ENCODE measurements at regions not wholly inside any gene's neighbourhood (a gene's known extent, or its start where the extent isn't known, plus 50 kb on each side); places are given as distances from the start of the nearest gene placed in this dataset.

GRCh38 chr4:3851211-3851610 lies 85.0 kb downstream of the ADRA2C start:
- H3K4me1 Mint-ChIP-seq (ENCODE audit: unreplicated experiment): no peaks in the 10 kb centered on the region
- H3K36me3 Mint-ChIP-seq: no peaks in the 10 kb centered on the region
- no peak overlapping the region for H3K27ac Mint-ChIP-seq
- TF ChIP-seq CTCF (conservative IDR thresholded peaks at IDR 0.05): no peak
- H3K9me3 Mint-ChIP-seq: no peaks in the 10 kb centered on the region
- peaks cover 55% of the 10 kb centered on the region for H3K27me3 Mint-ChIP-seq
- DNase-seq (ENCODE audit: extremely low spot score, unreplicated experiment): no peak
- no peak overlapping the region for H3K4me3 Mint-ChIP-seq

- Mint-ChIP-seq H3K9me3 (no peaks in the 10 kb centered on the region), H3K36me3 (no peaks in the 10 kb centered on the region), H3K27ac (no peak overlapping the region), H3K4me3 (no peak overlapping the region), H3K4me1 (ENCODE audit: unreplicated experiment) (no peaks in the 10 kb centered on the region), H3K27me3 (peaks cover 60% of the 10 kb centered on the region)
- TF ChIP-seq CTCF (conservative IDR thresholded peaks at IDR 0.05): no peak
- DNase-seq (ENCODE audit: extremely low spot score, unreplicated experiment): no peak
Measured at GRCh38 chr4:3851881-3852280, 85.7 kb downstream of the ADRA2C start.

GRCh38 chr4:3852309-3852708 lies 86.1 kb downstream of the ADRA2C start:
- no peaks in the 10 kb centered on the region for H3K9me3 Mint-ChIP-seq
- no peak overlapping the region for H3K4me3 Mint-ChIP-seq
- no peak for DNase-seq (ENCODE audit: extremely low spot score, unreplicated experiment)
- H3K27me3 Mint-ChIP-seq: peaks cover 61% of the 10 kb centered on the region
- TF ChIP-seq CTCF (conservative IDR thresholded peaks at IDR 0.05): no peak
- no peak overlapping the region for H3K27ac Mint-ChIP-seq
- H3K4me1 Mint-ChIP-seq (ENCODE audit: unreplicated experiment): no peaks in the 10 kb centered on the region
- H3K36me3 Mint-ChIP-seq: no peaks in the 10 kb centered on the region

- peaks cover 65% of the 10 kb centered on the region for H3K27me3 Mint-ChIP-seq
- no peak for TF ChIP-seq CTCF (conservative IDR thresholded peaks at IDR 0.05)
- no peaks in the 10 kb centered on the region for H3K9me3 Mint-ChIP-seq
- no peak for DNase-seq (ENCODE audit: extremely low spot score, unreplicated experiment)
- no peaks in the 10 kb centered on the region for H3K4me1 Mint-ChIP-seq (ENCODE audit: unreplicated experiment)
- no peak overlapping the region for H3K27ac Mint-ChIP-seq
- H3K36me3 Mint-ChIP-seq: no peaks in the 10 kb centered on the region
- no peak overlapping the region for H3K4me3 Mint-ChIP-seq
Measured at GRCh38 chr4:3852711-3853110, 86.5 kb downstream of the ADRA2C start.

GRCh38 chr4:3853388-3854035 lies 87.3 kb downstream of the ADRA2C start:
- H3K4me1 Mint-ChIP-seq (ENCODE audit: unreplicated experiment): no peaks in the 10 kb centered on the region
- H3K27ac Mint-ChIP-seq: no peak overlapping the region
- H3K4me3 Mint-ChIP-seq: no peak overlapping the region
- no peaks in the 10 kb centered on the region for H3K36me3 Mint-ChIP-seq
- peaks cover 71% of the 10 kb centered on the region for H3K27me3 Mint-ChIP-seq
- H3K9me3 Mint-ChIP-seq: no peaks in the 10 kb centered on the region
- no peak for TF ChIP-seq CTCF (conservative IDR thresholded peaks at IDR 0.05)
- DNase-seq (ENCODE audit: extremely low spot score, unreplicated experiment): no peak

GRCh38 chr4:3854661-3855060 lies 88.5 kb downstream of the ADRA2C start:
- TF ChIP-seq CTCF (conservative IDR thresholded peaks at IDR 0.05): no peak
- peaks cover 68% of the 10 kb centered on the region for H3K27me3 Mint-ChIP-seq
- no peaks in the 10 kb centered on the region for H3K4me1 Mint-ChIP-seq (ENCODE audit: unreplicated experiment)
- no peak overlapping the region for H3K4me3 Mint-ChIP-seq
- no peaks in the 10 kb centered on the region for H3K36me3 Mint-ChIP-seq
- H3K27ac Mint-ChIP-seq: no peak overlapping the region
- H3K9me3 Mint-ChIP-seq: no peaks in the 10 kb centered on the region
- DNase-seq (ENCODE audit: extremely low spot score, unreplicated experiment): no peak
